SH-SY5Y (cell line): ENCODE measurements at regions not wholly inside any gene's neighbourhood (a gene's known extent, or its start where the extent isn't known, plus 50 kb on each side); places are given as distances from the start of the nearest gene placed in this dataset.

Experiments
- GATA2 ChIP-seq: IDR thresholded peaks from 2 replicates; pipeline ENCODE4 v1.6.1; 2011; ENCODE audit warnings: mild to moderate bottlenecking, low read depth, low read length
- GATA3 ChIP-seq: IDR thresholded peaks from 2 replicates; pipeline ENCODE4 v1.6.1; 2011; ENCODE audit warnings: low read depth, mild to moderate bottlenecking, low read length, moderate library complexity

GRCh38 chr17:73942703-73943415, 260.6 kb upstream of the RPL38 start:
- TF ChIP-seq GATA3 (no peak), GATA2 (no peak)
